ENCODE measurements at regions not wholly inside any gene's neighbourhood (a gene's known extent, or its start where the extent isn't known, plus 50 kb on each side); places are given as distances from the start of the nearest gene placed in this dataset.

DNA sequence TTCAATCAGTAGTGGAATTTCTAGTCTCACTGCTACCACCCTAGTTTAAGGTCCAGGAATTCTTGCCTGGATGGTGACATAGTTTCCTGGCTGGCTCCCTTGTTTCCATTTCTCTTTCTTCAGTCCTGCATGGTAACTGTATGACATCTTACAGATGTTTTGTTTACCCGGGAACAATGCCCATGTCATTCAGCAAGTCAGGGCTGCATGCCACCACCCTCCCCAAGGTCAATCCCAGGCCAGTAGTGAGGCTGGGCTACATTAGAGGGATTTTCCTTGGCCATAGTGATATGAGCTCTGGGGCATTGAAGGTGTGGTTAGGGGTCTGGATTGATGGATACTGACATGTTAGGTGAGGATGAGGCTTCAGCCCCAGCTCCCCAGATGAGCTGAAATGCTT lies 114.9 kb upstream of the E2F8 start:
- DNase-seq = no peak

DNA sequence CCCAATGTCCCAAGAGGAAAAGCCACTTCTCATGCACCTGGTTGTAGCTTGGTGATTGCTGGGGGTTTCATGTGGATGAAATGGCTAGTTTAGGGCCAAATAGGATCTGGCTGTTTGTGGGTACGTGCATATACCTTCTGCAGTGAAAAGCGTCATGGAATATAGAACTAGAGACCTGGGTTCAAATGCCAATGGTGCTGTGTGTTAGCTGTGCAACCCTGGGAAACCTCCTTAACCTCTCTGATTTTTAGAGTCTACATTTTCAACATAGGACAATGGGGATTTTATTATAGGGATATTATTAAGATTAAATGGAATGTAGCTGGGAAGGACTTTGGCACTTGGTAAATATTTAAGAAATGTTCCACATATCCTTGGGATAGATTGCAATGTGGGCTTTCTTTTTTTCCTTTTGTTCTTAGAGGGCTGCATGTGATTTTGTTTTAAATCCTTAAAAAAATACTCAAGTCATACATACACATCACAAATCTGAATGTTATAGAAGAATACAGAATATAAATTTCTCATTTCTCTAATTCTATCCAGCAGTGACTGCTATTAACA lies 112.6 kb upstream of the E2F8 start:
- no peak for DNase-seq

DNA sequence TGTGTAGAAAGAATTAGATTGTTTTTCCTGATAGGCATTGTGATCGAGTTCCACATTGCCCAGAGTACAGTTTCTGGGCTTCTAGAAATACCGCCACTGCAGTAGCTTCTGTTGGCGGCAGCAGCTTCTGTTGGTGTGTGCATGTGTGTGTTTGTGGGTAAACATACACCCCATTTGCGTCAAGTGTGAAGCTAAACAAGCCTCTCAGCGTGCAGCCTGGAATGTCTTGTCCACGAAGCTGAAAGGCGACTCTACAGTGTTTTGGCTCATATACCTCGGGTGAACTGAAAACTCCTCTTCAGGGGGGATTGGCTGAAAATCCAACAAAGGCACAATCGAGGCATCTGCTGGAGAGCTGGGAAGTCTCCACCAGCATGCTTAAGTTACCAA lies 112.0 kb upstream of the E2F8 start:
- no peak for DNase-seq

DNA sequence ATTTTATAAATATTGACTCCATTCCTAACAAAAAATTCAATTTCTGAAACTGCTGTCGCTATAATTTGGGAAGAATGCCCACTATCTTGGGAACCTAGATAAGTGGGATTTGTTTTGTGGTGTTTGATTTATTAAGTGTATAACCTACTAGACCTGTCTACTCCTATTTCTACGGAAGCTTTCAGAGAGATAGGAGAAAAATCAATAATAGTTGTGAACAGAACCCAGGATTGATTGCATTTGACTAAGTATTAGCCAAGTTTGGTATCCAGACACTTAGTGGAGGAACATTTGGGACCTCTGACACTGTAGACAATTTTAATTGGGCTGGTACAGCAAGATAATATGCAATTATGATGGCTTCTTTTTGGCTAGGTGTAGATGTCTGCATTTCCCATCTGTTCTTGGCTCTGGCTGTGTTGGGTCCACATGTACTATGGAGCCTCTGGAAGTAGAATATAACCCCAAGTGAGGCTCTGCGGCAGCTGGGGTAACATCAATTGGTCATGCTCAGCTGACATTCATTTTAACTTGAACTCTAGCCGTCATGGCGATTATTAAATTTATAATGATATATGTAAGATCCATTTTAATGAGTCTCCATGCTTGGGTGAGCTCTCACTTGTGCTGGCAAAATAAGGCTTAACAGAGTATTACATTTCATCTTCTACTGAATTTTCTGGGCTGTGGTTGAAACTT lies 111.5 kb upstream of the E2F8 start:
- no peak for DNase-seq

DNA sequence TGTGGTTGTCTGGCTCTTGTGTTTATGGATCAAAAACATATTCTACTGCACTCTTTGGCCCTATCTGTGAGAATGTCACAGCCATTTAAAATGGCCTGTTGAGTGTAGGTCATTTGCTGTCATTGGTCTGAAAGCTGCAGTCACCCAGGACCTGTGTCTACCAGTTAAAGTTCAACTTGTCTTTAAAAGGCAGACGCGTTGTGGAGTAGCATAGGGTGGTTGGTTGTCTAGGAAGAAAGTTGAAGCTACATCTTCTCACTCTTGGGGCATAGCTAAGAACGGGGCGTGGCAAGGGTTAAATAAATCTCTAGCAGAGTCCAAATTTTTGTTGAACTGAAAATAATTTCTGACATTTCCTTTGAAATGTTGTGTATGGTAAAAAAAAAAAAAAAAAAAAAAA lies 110.7 kb upstream of the E2F8 start:
- no peak for DNase-seq

DNA sequence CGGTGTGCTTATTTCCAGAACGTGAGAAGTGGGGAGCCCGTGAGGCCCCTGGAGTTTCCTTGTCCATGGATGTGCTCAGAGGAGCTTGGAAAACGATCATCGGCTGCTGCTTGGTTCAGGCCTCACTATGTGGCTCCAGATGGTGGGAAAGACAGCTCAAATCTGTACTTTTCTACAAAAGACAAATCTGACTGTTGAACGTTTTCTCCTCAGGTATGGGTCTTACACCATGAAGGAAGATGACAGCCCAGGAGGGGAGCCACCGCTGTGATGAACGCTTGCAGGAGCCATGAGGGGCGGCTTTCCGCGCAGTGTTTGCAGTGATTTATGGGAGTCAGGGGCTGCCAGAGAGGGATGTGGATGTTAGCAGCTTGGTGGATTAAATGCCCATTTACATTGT lies 109.4 kb upstream of the E2F8 start:
- no peak for DNase-seq

DNA sequence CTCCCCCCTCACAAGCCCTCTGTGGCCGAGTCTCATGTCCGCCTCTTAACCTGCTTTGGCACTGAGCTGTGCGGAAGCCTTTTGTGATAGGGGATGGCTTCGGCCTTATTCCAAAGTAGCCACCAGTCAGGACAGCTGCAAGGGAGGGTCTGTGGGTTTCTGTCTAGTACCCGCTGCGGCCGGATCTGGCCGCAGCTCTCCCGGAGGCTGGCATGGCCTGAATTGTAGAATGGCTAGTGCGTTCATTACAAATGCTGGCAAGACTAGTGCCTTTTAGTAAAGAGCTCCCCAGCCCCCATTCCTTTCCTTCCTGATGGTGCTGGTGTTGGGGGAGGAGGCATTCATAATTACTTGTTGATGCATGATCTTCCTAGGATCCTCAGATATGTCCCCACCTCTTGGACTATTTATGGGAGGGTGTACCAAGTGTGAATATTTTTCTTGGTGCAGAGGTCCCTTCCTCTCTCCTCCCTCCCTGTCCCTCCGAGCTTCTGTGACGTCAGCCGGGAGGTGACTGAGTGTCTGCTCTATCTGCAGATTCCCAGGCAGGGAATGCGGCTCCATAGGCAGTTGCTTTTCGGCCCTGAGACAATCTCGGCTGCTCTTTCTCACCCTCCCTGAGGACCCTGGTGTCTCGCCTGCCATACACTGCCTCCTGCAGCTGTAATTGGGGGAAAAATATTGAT lies 108.7 kb upstream of the E2F8 start:
- DNase-seq = peak; percentile 51

DNA sequence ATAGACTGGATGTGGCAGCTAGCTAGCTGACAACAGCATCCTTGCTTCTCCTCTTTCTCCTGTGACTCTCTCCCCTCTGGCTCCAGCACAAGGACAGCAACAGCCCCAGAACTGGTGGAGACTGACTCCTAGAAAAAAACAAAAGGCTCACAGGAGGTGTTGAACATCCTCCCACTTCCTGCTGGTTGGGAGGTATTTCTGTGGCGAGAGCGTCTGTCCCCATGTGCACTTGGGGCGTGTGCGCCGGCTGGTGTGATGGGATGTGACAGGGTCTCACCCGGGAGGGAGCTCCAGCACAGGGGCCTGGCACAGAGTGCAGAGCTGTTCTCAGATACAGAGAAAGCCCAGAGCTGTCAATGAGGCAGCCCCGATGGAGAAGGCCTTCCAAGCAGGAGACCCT lies 107.2 kb upstream of the E2F8 start:
- DNase-seq = no peak

DNA sequence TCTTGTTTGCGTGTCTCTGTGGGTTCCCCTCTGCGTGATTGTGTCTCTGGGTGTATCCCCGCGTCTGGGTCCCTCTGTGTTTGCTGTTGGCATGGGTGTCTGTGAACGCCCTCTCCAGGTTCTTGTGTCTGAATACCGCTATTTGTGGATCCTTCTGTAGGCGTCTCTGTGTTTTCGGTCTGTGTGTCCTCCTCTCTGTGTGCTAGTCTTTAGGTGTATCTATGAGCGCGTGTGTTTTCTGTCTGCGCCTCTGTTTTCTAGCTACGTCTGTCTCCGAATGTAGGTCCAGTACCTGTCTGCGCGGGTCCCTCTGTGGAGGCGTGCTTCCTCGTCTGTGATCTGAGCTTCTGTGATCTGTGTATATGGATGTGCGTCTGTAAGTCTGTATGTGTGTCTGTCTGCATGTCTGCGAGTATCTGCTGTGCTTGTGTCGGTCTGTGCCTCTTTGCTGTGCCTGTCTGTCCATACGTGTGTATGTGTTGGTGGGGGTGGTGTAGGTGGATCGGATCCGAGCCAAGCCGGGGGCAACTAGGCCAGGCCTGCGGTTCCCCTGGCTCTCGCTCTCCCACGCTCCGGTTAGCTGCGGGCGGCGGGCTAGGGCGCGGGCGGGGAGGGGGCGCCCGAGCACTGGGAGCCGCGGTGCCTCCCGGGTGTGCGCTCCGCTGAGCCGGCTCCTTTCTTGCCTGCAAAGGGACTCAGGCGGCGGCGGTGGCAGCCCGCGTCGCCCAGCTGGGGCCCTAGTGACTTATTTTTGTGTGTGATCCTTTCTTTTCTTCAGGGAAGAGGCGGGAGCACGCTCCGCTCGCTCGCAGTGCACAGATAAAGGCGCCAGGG lies 105.3 kb upstream of the E2F8 start:
- DNase-seq = peak; percentile 52

DNA sequence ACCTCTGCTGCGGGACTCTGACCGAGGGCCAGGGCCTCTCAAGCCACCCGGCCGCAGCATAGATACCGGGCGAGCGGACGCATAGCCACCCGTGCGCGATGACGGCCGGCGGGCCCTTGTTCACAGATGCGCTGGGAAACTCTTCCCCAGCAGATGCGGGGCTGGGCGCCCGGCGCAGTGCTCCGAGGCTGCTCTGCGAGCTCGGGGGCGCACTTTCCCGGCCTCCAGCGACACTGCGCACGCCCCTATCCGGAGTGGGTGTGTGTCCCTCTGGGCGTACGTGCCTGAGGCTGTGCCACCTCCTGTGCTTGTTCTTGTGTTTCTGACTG lies 104.7 kb upstream of the E2F8 start:
- DNase-seq = no peak

DNA sequence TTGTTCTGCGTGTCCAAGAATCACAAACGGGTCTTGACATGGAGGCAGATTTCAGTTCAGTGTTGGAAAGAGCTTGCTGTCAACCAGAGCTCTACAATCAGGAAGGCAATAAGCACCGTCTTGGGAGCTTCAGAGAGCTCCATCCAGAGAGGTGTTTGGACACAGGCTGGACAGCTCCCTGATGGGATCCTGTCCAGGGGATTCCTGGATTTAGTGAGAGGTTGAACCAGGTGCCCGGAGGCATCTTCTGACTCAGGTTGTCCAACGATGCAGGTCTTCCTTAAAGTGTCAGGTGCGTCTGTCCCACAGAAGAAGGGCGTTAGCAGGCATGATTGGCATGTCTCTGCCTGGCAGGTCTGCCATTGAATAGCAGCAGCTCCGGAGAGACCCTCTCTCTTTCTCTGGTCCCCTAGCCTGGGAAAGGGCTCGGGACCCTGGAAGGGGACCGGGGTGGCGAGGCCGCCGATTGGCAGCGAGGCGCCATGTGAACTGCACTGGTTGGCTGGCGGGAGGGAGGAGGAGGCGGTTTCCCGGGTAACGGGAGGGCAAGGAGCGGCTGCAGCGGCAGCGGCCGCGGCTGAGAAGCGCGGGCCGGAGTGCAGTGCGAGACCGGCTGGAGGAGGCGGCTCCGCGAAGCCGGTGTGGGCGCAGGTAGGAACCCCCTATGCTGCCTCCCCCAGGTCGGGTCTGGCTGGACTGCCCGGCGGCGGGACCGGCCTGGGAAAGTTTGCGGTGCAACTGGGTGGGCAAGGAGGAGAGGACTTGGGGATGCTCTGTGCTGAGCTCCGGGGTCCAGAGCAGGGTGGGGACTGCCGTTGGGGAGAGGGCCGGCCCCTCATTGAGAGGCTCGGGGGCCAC lies 104.1 kb upstream of the E2F8 start:
- DNase-seq = peak; percentile 75

DNA sequence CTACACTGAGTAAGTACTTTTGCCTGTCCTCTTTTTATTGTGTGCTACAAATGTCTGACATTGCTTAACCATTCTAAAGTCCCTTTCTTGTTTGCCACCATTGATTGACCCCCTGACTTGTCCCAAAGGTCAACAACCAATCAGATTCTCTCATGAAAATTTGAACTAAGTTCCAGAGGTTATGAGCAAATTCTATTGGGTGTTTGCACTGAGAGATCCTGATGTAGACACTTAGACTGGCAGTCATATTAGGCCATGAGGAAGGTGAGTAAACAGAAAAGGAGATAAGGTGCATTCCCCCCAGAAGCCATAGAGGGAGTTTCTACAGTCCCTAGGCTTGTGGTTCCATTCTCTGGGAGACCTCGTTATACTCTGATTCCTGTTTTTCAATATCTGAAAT lies 101.3 kb upstream of the E2F8 start:
- DNase-seq = no peak

DNA sequence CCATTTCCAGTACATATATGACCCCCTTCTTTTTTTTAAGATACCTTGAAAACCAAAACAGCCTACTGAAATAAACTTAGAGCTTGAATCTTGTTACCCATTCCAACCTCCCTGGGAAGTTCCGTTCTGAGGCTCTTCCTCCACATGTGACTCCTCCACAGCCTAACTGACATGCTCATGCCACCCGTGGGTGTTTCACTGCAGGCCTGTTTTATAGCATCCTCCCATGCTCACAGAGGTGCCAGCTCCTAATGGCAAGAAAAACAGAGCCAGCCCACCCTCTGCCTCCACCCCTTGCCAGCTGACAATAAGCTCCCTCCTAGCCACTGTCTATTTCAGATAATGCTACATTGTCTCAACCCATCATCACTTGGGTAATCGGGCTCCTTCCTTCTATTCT lies 97.6 kb upstream of the E2F8 start:
- DNase-seq = no peak

DNA sequence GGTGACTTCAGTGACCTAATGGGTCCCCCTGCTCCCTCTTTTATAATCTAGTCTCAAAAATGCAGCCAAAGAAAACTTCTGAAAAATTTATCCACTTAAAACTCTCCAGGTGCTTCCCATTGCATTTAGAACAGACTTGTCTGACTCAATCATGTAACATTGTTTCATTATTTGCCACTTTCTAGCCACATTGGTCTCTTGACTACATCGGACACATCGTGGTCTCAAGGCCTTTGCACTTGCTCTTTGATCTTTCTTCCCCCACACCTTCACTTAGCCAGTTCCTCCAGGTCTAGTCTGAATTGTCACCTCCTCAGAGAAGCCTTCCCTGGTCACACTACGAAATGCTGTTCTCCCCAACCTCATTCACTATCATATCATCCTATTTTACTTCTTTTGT lies 97.0 kb upstream of the E2F8 start:
- no peak for DNase-seq

DNA sequence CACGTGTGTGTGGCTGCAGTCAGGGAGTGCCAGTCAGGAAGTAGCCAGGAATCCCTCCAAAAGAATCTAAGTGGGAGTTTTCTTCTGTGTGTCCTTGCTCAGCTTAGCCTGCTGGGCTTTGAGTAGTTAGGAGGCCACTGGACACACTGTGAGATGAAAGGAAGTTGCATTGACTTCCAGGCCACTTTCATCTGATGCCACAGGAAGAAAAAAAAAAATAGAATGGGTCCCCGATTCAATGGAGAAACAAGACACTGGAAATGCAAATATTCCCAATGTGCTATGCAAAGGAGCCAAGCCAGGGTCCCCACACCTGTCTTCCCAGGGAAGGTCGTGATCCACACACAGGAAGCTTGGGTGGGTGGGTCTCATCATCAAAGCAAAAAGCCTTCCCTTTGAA lies 95.6 kb upstream of the E2F8 start:
- DNase-seq = no peak

DNA sequence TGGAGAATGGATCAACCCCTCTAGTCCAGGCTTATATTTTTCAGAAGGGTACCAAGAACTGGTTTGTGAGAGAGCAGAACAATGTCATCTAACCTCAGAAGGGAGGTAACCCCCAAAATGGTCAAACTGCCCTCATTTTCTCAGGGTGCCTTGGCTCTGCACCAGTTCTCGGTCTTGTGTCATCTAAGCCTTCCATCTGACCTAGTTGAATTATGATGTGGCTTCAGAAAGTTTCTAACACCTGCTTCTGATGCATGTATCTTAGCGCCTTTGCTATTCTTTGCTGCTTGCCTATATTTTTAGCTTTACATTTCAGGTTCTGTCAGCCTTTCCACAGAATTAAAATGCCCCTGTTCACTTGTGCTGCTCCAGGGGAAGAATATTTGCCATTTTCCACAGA lies 91.7 kb upstream of the E2F8 start:
- no peak for DNase-seq

DNA sequence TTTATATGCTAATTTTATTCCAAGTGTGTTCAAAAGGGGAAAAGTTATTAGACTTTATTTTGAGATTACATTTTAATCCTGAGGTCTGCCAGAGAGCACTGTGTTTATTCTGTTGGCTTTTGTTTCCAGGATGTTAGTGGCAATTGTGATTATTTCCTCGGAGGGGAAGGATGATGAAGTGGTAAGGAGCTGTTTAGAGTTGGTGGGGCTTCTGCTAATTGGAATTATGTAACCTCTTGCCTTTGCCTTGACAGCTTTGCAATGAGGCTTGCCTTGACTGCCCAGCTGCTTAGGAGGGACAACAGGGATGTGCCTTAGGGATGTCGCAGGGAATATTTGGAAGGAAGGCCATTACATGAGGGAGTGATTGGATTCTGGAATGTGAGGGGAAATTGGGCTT lies 89.7 kb upstream of the E2F8 start:
- no peak for DNase-seq

DNA sequence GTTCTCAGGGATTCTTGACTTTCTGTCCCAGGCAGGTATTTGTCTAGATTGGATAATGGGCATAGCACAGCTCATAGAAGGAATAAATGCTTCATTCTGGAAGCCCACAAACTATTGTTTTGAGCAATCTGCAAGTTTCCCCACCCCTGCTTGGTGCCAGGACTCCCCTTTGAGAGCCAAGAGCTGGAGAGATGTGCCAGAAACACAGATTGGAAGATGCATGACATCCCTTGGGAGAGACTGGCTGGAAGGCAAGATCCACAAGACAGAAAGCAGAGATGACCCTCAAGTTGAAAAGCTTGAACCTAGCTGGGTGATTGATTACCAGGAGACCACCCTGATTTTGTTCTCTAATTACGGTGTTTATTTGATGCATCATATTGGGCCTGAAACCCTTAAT lies 89.2 kb upstream of the E2F8 start:
- DNase-seq = no peak

DNA sequence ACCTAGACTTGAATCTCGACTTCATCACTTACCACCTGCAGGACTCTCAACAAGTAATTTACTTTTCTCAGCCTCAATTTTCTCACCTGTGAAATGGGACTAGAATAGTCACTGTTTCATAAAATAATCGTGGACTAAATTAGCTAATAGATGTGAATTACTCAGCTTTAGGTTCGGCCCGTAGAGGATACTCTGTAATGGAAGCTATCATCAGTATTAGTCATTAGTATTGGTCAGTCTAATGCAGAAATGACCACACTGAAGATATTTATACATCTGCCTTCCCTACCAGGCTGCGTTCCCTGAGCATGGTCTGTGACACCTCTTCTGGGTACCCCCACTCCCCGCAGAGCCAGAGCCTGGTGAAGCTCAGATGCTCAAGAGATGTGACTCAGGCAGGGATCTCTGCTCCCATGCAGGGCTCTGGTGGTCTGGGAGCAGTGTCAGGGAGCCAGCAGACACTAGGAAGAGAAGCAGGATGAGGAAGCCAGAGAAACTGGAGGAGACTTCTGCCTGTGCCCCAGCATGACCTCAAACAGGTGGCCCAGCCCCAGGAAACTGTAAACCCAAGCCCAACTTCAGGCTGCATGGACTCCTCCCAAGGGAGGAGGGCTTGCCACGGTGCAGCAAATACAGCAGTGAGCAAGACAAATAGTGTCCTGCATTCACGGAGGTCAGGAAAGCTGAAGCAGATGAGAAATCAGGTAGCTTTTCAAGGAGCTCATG lies 88.0 kb upstream of the E2F8 start:
- no peak for DNase-seq

DNA sequence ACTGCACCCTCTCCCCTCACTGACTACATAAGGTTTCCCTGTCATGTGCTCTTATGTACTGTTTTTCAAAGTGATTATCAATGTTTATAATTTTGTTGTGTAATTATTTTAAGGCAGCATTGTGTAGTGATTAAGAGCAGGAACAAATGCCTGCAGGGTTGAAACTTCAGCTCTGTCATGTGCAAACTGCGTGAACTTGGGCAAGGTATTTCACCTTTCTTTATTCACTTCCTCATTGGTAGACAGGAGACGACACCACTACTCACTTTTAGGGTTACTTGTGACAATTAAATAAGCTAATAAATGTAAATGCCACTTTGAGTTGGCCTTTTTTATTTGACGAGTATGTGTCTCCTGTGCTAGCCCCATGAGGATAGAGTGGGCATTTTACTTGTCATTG lies 86.5 kb upstream of the E2F8 start:
- no peak for DNase-seq

DNA sequence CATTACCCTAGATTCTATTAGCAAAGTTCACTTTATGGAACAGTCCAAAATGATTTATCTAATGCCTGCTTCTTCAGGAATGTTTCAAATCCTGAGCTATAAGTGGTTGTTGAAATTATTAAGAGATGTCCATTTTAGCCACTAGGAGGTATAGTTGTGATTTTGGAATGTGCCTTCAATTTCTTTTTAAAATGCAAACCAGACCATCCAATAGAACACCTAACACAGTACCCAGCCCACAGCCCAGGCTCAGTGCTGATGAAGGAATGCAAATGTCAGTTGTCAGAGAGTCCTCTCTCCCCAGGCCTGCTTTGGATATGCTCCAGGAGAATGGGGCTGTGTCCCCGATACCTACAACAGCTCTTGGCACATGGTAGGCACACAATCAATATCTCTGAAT lies 85.8 kb upstream of the E2F8 start:
- DNase-seq = no peak

DNA sequence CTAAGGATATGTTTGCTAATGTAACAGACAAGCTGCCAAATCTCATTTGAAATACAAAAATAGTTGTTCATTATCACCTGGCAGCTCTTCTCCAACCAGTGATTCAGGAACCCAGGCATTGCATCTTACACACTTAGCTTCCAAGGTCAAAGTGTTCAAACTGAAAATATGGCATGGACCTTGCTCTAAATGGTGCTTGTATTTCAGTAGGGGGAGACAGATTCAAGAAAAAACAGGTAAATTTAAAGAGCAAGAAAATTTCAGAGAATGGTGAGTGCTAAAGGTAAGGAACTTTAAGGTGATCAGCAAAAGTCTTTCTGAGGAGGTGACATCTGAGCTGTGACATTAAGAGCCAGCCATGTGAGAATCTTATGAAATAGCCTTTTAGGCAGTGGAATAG lies 82.8 kb upstream of the E2F8 start:
- no peak for DNase-seq

Data from NCI-H2227 treated with DMSO at 0.1 percent for 48 hours (cell line).